ENCODE measurements at regions not wholly inside any gene's neighbourhood (a gene's known extent, or its start where the extent isn't known, plus 50 kb on each side); places are given as distances from the start of the nearest gene placed in this dataset.

- TF ChIP-seq, protein P1, sequence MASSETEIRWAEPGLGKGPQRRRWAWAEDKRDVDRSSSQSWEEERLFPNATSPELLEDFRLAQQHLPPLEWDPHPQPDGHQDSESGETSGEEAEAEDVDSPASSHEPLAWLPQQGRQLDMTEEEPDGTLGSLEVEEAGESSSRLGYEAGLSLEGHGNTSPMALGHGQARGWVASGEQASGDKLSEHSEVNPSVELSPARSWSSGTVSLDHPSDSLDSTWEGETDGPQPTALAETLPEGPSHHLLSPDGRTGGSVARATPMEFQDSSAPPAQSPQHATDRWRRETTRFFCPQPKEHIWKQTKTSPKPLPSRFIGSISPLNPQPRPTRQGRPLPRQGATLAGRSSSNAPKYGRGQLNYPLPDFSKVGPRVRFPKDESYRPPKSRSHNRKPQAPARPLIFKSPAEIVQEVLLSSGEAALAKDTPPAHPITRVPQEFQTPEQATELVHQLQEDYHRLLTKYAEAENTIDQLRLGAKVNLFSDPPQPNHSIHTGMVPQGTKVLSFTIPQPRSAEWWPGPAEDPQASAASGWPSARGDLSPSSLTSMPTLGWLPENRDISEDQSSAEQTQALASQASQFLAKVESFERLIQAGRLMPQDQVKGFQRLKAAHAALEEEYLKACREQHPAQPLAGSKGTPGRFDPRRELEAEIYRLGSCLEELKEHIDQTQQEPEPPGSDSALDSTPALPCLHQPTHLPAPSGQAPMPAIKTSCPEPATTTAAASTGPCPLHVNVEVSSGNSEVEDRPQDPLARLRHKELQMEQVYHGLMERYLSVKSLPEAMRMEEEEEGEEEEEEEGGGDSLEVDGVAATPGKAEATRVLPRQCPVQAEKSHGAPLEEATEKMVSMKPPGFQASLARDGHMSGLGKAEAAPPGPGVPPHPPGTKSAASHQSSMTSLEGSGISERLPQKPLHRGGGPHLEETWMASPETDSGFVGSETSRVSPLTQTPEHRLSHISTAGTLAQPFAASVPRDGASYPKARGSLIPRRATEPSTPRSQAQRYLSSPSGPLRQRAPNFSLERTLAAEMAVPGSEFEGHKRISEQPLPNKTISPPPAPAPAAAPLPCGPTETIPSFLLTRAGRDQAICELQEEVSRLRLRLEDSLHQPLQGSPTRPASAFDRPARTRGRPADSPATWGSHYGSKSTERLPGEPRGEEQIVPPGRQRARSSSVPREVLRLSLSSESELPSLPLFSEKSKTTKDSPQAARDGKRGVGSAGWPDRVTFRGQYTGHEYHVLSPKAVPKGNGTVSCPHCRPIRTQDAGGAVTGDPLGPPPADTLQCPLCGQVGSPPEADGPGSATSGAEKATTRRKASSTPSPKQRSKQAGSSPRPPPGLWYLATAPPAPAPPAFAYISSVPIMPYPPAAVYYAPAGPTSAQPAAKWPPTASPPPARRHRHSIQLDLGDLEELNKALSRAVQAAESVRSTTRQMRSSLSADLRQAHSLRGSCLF (CRISPR knock-in tag; IDR thresholded peaks at IDR 0.05; ENCODE audit: borderline replicate concordance): no peak
- TF ChIP-seq ARID5B (CRISPR knock-in tag; IDR thresholded peaks at IDR 0.05) (0 out of 2 replicates have a peak, but pooled peaks have one; percentile 17), TBX3 (IDR thresholded peaks at IDR 0.05; ENCODE audit: borderline replicate concordance) (no peak), REL (CRISPR knock-in tag; conservative IDR thresholded peaks at IDR 0.05) (no peak), DPF2 (CRISPR knock-in tag; IDR thresholded peaks at IDR 0.05; ENCODE audit: borderline replicate concordance, low read depth) (no peak), KDM6A (CRISPR knock-in tag; IDR thresholded peaks at IDR 0.05; ENCODE audit: low read depth) (no peak), HNRNPUL1 (IDR thresholded peaks at IDR 0.05; ENCODE audit: low read depth, low read length) (no peak), NRL (CRISPR knock-in tag; IDR thresholded peaks at IDR 0.05; ENCODE audit: borderline replicate concordance) (no peak), BRD4 (CRISPR knock-in tag; IDR thresholded peaks at IDR 0.05) (no peak), FOXK1 (CRISPR knock-in tag; IDR thresholded peaks at IDR 0.05; ENCODE audit: borderline replicate concordance, low read depth) (no peak), NPAS2 (CRISPR knock-in tag; IDR thresholded peaks at IDR 0.05; ENCODE audit: borderline replicate concordance) (no peak), ZNF501 (CRISPR knock-in tag; IDR thresholded peaks at IDR 0.05) (no peak), ARID4A (CRISPR knock-in tag; IDR thresholded peaks at IDR 0.05; ENCODE audit: borderline replicate concordance) (no peak), NFKB2 (CRISPR knock-in tag; IDR thresholded peaks at IDR 0.05; ENCODE audit: borderline replicate concordance) (no peak)
Measured at GRCh38 chr3:194755671-194756459, 70.2 kb downstream of the FAM43A start (continued).
